ENCODE measurements at regions not wholly inside any gene's neighbourhood (a gene's known extent, or its start where the extent isn't known, plus 50 kb on each side); places are given as distances from the start of the nearest gene placed in this dataset.

- H3K79me2 ChIP-seq (ENCODE audit: control insufficient read depth, insufficient read depth, low read length) = no peaks in the 10 kb centered on the region
- H3K27ac ChIP-seq (ENCODE audit: insufficient read depth, low read length) = no peak overlapping the region
- H3K4me3 ChIP-seq (replicated peaks in 1 of 4; ENCODE audit: control extremely low read depth in 1 of 4, insufficient read depth in 1 of 4, low read depth in 3 of 4, low read length in 4 of 4) = no peak overlapping the region
- H3K36me3 ChIP-seq (ENCODE audit: control insufficient read depth, insufficient read depth, low read length) = no peaks in the 10 kb centered on the region
- TF ChIP-seq EZH2 (IDR thresholded peaks at IDR 0.05; ENCODE audit: low read length, missing control alignments) = no peak
- TF ChIP-seq, protein P1, sequence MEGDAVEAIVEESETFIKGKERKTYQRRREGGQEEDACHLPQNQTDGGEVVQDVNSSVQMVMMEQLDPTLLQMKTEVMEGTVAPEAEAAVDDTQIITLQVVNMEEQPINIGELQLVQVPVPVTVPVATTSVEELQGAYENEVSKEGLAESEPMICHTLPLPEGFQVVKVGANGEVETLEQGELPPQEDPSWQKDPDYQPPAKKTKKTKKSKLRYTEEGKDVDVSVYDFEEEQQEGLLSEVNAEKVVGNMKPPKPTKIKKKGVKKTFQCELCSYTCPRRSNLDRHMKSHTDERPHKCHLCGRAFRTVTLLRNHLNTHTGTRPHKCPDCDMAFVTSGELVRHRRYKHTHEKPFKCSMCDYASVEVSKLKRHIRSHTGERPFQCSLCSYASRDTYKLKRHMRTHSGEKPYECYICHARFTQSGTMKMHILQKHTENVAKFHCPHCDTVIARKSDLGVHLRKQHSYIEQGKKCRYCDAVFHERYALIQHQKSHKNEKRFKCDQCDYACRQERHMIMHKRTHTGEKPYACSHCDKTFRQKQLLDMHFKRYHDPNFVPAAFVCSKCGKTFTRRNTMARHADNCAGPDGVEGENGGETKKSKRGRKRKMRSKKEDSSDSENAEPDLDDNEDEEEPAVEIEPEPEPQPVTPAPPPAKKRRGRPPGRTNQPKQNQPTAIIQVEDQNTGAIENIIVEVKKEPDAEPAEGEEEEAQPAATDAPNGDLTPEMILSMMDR (conservative IDR thresholded peaks at IDR 0.05 in 1 of 2, IDR thresholded peaks at IDR 0.05 in 1 of 2; ENCODE audit: low read depth in 1 of 2, low read length in 2 of 2) = no peak
- no peak overlapping the region for H3K9ac ChIP-seq (ENCODE audit: insufficient read depth, low read length)
- no peak overlapping the region for H3K4me2 ChIP-seq (ENCODE audit: extremely low read depth, insufficient read depth, low read length)
- H3K27me3 ChIP-seq (ENCODE audit: control insufficient read depth, insufficient read depth, low read length) = no peaks in the 10 kb centered on the region
- H2AFZ ChIP-seq (ENCODE audit: low read length) = no peak overlapping the region
- no peaks in the 10 kb centered on the region for H3K9me3 ChIP-seq (ENCODE audit: control insufficient read depth, insufficient read depth, low read depth, low read length)
- no peaks in the 10 kb centered on the region for H4K20me1 ChIP-seq (ENCODE audit: control insufficient read depth, extremely low read depth, insufficient read depth, low read length)
- peak in 1 of 2 donors; percentile 77 for DNase-seq (ENCODE audit: low read depth in 2 of 2)
- peaks cover 11% of the 10 kb centered on the region for H3K4me1 ChIP-seq (ENCODE audit: control insufficient read depth, extremely low read depth, insufficient read depth, low read length)
Measured at GRCh38 chr7:81624021-81624592, 145.7 kb downstream of the HGF start.

DNA sequence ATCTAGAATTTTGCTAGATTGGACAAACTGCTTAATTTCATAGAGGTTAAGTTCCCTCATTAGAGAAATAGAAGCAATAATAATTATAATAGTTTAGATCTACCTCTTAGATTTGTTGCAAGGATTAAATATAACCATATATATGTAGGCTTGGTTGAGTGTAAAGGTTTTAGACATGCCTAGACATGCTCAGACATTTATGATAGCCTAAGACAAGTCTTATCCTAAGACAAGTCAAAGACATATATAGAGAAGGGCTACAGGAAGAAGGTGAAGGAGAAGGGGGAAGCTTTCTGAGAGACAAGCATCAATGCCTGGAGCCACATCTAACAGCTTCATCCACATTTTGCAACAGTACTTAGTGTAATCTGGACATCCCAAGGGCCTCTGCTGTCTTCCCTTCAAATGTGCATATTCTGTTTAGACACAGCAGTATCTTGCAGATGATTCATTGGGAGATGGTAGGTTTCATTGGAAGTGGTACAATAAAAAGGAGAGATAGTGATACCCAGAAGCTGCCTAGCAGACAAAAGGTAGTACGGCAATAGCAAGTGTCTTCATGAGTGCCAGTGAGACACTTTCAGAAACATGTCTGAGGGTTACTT, 146.5 kb downstream of the HGF start:
- Histone ChIP-seq H3K36me3 (ENCODE audit: control insufficient read depth, insufficient read depth, low read length) (no peaks in the 10 kb centered on the region), H3K4me1 (ENCODE audit: control insufficient read depth, extremely low read depth, insufficient read depth, low read length) (peaks cover 11% of the 10 kb centered on the region), H3K27me3 (ENCODE audit: control insufficient read depth, insufficient read depth, low read length) (no peaks in the 10 kb centered on the region), H3K4me3 (replicated peaks in 1 of 4; ENCODE audit: control extremely low read depth in 1 of 4, insufficient read depth in 1 of 4, low read depth in 3 of 4, low read length in 4 of 4) (no peak overlapping the region), H3K4me2 (ENCODE audit: extremely low read depth, insufficient read depth, low read length) (no peak overlapping the region), H3K27ac (ENCODE audit: insufficient read depth, low read length) (no peak overlapping the region), H3K9ac (ENCODE audit: insufficient read depth, low read length) (no peak overlapping the region), H3K79me2 (ENCODE audit: control insufficient read depth, insufficient read depth, low read length) (no peaks in the 10 kb centered on the region), H3K9me3 (ENCODE audit: control insufficient read depth, insufficient read depth, low read depth, low read length) (no peaks in the 10 kb centered on the region), H4K20me1 (ENCODE audit: control insufficient read depth, extremely low read depth, insufficient read depth, low read length) (no peaks in the 10 kb centered on the region), H2AFZ (ENCODE audit: low read length) (peak overlapping the region; percentile 4)
- DNase-seq (ENCODE audit: low read depth in 2 of 2) = no peak
- TF ChIP-seq, protein P1 (conservative IDR thresholded peaks at IDR 0.05 in 1 of 2, IDR thresholded peaks at IDR 0.05 in 1 of 2; ENCODE audit: low read depth in 1 of 2, low read length in 2 of 2) = no peak
- TF ChIP-seq EZH2 (IDR thresholded peaks at IDR 0.05; ENCODE audit: low read length, missing control alignments) = no peak

GRCh38 chr7:81621893-81622292, 148.0 kb downstream of the HGF start:
- Histone ChIP-seq H3K27me3 (ENCODE audit: control insufficient read depth, insufficient read depth, low read length) (no peaks in the 10 kb centered on the region), H3K27ac (ENCODE audit: insufficient read depth, low read length) (no peak overlapping the region), H3K4me1 (ENCODE audit: control insufficient read depth, extremely low read depth, insufficient read depth, low read length) (peaks cover 10% of the 10 kb centered on the region), H3K36me3 (ENCODE audit: control insufficient read depth, insufficient read depth, low read length) (no peaks in the 10 kb centered on the region), H3K4me3 (replicated peaks in 1 of 4; ENCODE audit: control extremely low read depth in 1 of 4, insufficient read depth in 1 of 4, low read depth in 3 of 4, low read length in 4 of 4) (no peak overlapping the region), H4K20me1 (ENCODE audit: control insufficient read depth, extremely low read depth, insufficient read depth, low read length) (no peaks in the 10 kb centered on the region), H3K79me2 (ENCODE audit: control insufficient read depth, insufficient read depth, low read length) (no peaks in the 10 kb centered on the region), H3K4me2 (ENCODE audit: extremely low read depth, insufficient read depth, low read length) (no peak overlapping the region), H3K9me3 (ENCODE audit: control insufficient read depth, insufficient read depth, low read depth, low read length) (no peaks in the 10 kb centered on the region), H3K9ac (ENCODE audit: insufficient read depth, low read length) (no peak overlapping the region), H2AFZ (ENCODE audit: low read length) (no peak overlapping the region)
- no peak for DNase-seq (ENCODE audit: low read depth in 2 of 2)
- TF ChIP-seq EZH2 (IDR thresholded peaks at IDR 0.05; ENCODE audit: low read length, missing control alignments) = no peak
- TF ChIP-seq, protein P1 (conservative IDR thresholded peaks at IDR 0.05 in 1 of 2, IDR thresholded peaks at IDR 0.05 in 1 of 2; ENCODE audit: low read depth in 1 of 2, low read length in 2 of 2) = no peak

All from fibroblast of lung (primary cell).